HepG2 (cell line): ENCODE measurements at regions not wholly inside any gene's neighbourhood (a gene's known extent, or its start where the extent isn't known, plus 50 kb on each side); places are given as distances from the start of the nearest gene placed in this dataset.

Experiments used
- ATAC-seq: fragments of 200-7000 bp; cut with Tn5 transposase; 3 replicates; pipeline ENCODE4 v1.9.1; 2020; ENCODE audit warnings: mild to moderate bottlenecking, moderate library complexity
- BruUV-seq: library from RNA; stranded (reverse); fragments of 400-500 nt; replicated peaks from 2 replicates; lab custom pipeline; 2021; lab: Mats Ljungman, UMichigan
- CTCF ChIA-PET: fragments of 300-600 bp; formaldehyde crosslinking; extraction: SDS; loops from one replicate; lab custom pipeline; 2021; ENCODE audit warnings: low total read pairs, inconsistent platforms, low intra/inter-chr PET ratio; lab: Yijun Ruan, JAX
- POLR2A ChIA-PET: fragments of 350-600 bp; sonication (Branson Sonifier 250); formaldehyde crosslinking; loops from one replicate; lab custom pipeline; 2020; ENCODE audit warnings: antibody characterized with exemption, inconsistent platforms; lab: Yijun Ruan, JAX
- DNase-seq: peaks from one replicate; pipeline ENCODE4 v3.0.0-alpha.2; 2015; ENCODE audit warnings: low spot score
- FAIRE-seq: peaks from 3 replicates; lab custom pipeline; 2011; peaks lifted over from hg19 to GRCh38; lab: Jason Lieb, UNC
- H2AFZ ChIP-seq: one replicate; pipeline ENCODE4 v1.6.1; 2011; ENCODE audit warnings: low read length, inconsistent platforms
- H3K27ac ChIP-seq: fragments of 300-600 bp; 3 replicates; pipeline ENCODE4 v1.8.0; 2011; ENCODE audit warnings: mixed run types, mild to moderate bottlenecking, mixed read lengths, low read length, inconsistent platforms; ENCODE audit not compliant: insufficient read depth; ENCODE audit errors: extremely low read length
- H3K27me3 ChIP-seq, 2 experiments: fragments of 200-600 bp in 1 of 2; 2 replicates in 1 of 2; 3 replicates in 1 of 2; pipeline versions ENCODE4 v1.6.0 to v1.8.0; 2011; ENCODE audit warnings: low read length in 2 of 2, mild to moderate bottlenecking in 2 of 2, moderate library complexity in 2 of 2, inconsistent platforms in 1 of 2; ENCODE audit not compliant: insufficient read depth in 2 of 2, control insufficient read depth in 1 of 2
- H3K36me3 ChIP-seq, 2 experiments: fragments of 200-600 bp in 1 of 2; replicated peaks in 1 of 2; 2 replicates in 1 of 2; 3 replicates in 1 of 2; pipeline versions ENCODE4 v1.5.1 to v1.8.0; 2011; ENCODE audit warnings: low read length in 2 of 2, inconsistent platforms in 1 of 2; ENCODE audit not compliant: insufficient read depth in 2 of 2, control insufficient read depth in 1 of 2
- H3K4me1 ChIP-seq: 2 replicates; pipeline ENCODE4 v1.5.1; 2012; ENCODE audit warnings: low read length, inconsistent platforms; ENCODE audit not compliant: insufficient read depth
- H3K4me2 ChIP-seq: 2 replicates; pipeline ENCODE4 v1.6.0; 2011; ENCODE audit warnings: low read depth, low read length, inconsistent platforms
- H3K4me3 ChIP-seq, 3 experiments: fragments of 200-600 bp in 1 of 3; sonication (generic), shearing (Covaris generic) in 1 of 3; replicated peaks in 1 of 3; 2 replicates each; pipeline ENCODE4 v1.5.1; 2011 to 2016; ENCODE audit warnings: low read length in 3 of 3, inconsistent platforms in 2 of 3, low read depth in 2 of 3, mild to moderate bottlenecking in 2 of 3, control low read depth in 1 of 3, mixed read lengths in 1 of 3; ENCODE audit not compliant: insufficient read depth in 1 of 3
- H3K79me2 ChIP-seq: one replicate; pipeline ENCODE4 v1.6.1; 2011; ENCODE audit warnings: low read length, inconsistent platforms; ENCODE audit not compliant: insufficient read depth
- H3K9ac ChIP-seq: 2 replicates; pipeline ENCODE4 v1.6.0; 2011; ENCODE audit warnings: mild to moderate bottlenecking, low read depth, low read length, inconsistent platforms; ENCODE audit not compliant: insufficient read depth
- H3K9me3 ChIP-seq: 2 replicates; pipeline ENCODE4 v1.5.1; 2012; ENCODE audit warnings: mild to moderate bottlenecking, low read length
- H4K20me1 ChIP-seq: 2 replicates; pipeline ENCODE4 v1.6.0; 2011; ENCODE audit warnings: inconsistent platforms, mild to moderate bottlenecking, low read length, moderate library complexity; ENCODE audit not compliant: insufficient read depth
- AGO2 ChIP-seq: fragments of 200-400 bp; formaldehyde crosslinking; optimal IDR thresholded peaks from 2 replicates; pipeline ENCODE3; 2017; ENCODE audit warnings: mild to moderate bottlenecking, low read depth, low read length, moderate library complexity
- DNMT1 ChIP-seq: sonication (generic); formaldehyde crosslinking; IDR thresholded peaks from 2 replicates; pipeline ENCODE4 v1.5.1; 2020; ENCODE audit warnings: mild to moderate bottlenecking, missing genetic modification reagents
- EHMT2 ChIP-seq: fragments of 200-600 bp; sonication (generic); IDR thresholded peaks from 2 replicates; pipeline ENCODE4 v1.7.0; 2017; ENCODE audit warnings: antibody characterized with exemption, low read depth, low read length, borderline replicate concordance
- FOXP1 ChIP-seq, 2 experiments: fragments of 450-650 bp in 1 of 2; IDR thresholded peaks; 2 replicates each; pipeline ENCODE4 v1.6.1; 2017 to 2018; ENCODE audit warnings: antibody characterized with exemption in 1 of 2
- PRMT3 ChIP-seq: sonication (generic); formaldehyde crosslinking; IDR thresholded peaks from 2 replicates; pipeline ENCODE4 v1.8.1; 2022; ENCODE audit warnings: low read depth, mild to moderate bottlenecking, moderate library complexity, missing genetic modification reagents, borderline replicate concordance
- RARG ChIP-seq: sonication (generic); formaldehyde crosslinking; IDR thresholded peaks from 2 replicates; pipeline ENCODE4 v1.4.0; 2020; ENCODE audit warnings: low read depth, mild to moderate bottlenecking, missing genetic modification reagents
- RORA ChIP-seq: sonication (generic); formaldehyde crosslinking; IDR thresholded peaks from 2 replicates; pipeline ENCODE4 v1.5.0; 2020; ENCODE audit warnings: mild to moderate bottlenecking, missing genetic modification reagents, moderate library complexity
- ZBTB1 ChIP-seq: sonication (generic); formaldehyde crosslinking; IDR thresholded peaks from 2 replicates; pipeline ENCODE4 v1.4.0; 2020; ENCODE audit warnings: missing genetic modification reagents, borderline replicate concordance
- ZNF230 ChIP-seq: sonication (generic); formaldehyde crosslinking; IDR thresholded peaks from 2 replicates; pipeline ENCODE4 v1.4.0; 2020; ENCODE audit warnings: mild to moderate bottlenecking, missing genetic modification reagents
- ZNF333 ChIP-seq: sonication (generic); formaldehyde crosslinking; IDR thresholded peaks from 2 replicates; pipeline ENCODE4 v1.4.0; 2020; ENCODE audit warnings: mild to moderate bottlenecking, missing genetic modification reagents, borderline replicate concordance
- ZNF337 ChIP-seq: sonication (generic); formaldehyde crosslinking; IDR thresholded peaks from 2 replicates; pipeline ENCODE4 v1.5.1; 2020; ENCODE audit warnings: missing genetic modification reagents, low read depth, mild to moderate bottlenecking, borderline replicate concordance
- ZNF33B ChIP-seq: sonication (generic); formaldehyde crosslinking; IDR thresholded peaks from 2 replicates; pipeline ENCODE4 v1.5.1; 2020; ENCODE audit warnings: mild to moderate bottlenecking, missing genetic modification reagents
- ZNF781 ChIP-seq: sonication (generic); formaldehyde crosslinking; IDR thresholded peaks from 2 replicates; pipeline ENCODE4 v1.5.1; 2020; ENCODE audit warnings: borderline replicate concordance, mild to moderate bottlenecking, missing genetic modification reagents; ENCODE audit errors: not compliant biosample characterization
- ZNF788 ChIP-seq: sonication (generic); formaldehyde crosslinking; IDR thresholded peaks from 2 replicates; pipeline ENCODE4 v1.5.0; 2020; ENCODE audit warnings: mild to moderate bottlenecking, missing genetic modification reagents, borderline replicate concordance
- ZNF83 ChIP-seq: sonication (generic); formaldehyde crosslinking; IDR thresholded peaks from 2 replicates; pipeline ENCODE4 v1.4.0; 2020; ENCODE audit warnings: missing genetic modification reagents, mild to moderate bottlenecking, borderline replicate concordance
- WGBS: methylation state at CpG from one replicate; pipeline ENCODE4 v1.1.6; 2017; ENCODE audit warnings: low lambda C conversion rate; 5-methylcytosine and 5-hydroxymethylcytosine counted together
- in situ Hi-C: cut with HindIII; loops from 2 replicates; pipeline ENCODE4 v1.10.0; 2017; ENCODE audit warnings: low pct_unique_long_range_greater_than_20kb; ENCODE audit not compliant: extremely low pct_ligation_motif_present
- intact Hi-C: fragments of 100-400 bp; cut with micrococcal nuclease; formaldehyde crosslinking; loops from one replicate; pipeline ENCODE4 v1.10.0; 2022; ENCODE audit not compliant: unreplicated experiment
- TF ChIP-seq, protein P1 (sequence below): sonication (generic); formaldehyde crosslinking; IDR thresholded peaks from 2 replicates; pipeline ENCODE4 v1.8.1; 2023; ENCODE audit warnings: mild to moderate bottlenecking, moderate library complexity, missing genetic modification reagents
- TF ChIP-seq, protein P2 (sequence below): sonication (generic); formaldehyde crosslinking; IDR thresholded peaks from 2 replicates; pipeline ENCODE4 v1.5.0; 2020; ENCODE audit warnings: missing genetic modification reagents

- H3K79me2 ChIP-seq: no peaks in the 10 kb centered on the region
- ChIA-PET POLR2A (no interaction called here), CTCF (no interaction called here)
- DNase-seq (no peak), ATAC-seq (no peak), FAIRE-seq (no peak)
- no peaks in the 10 kb centered on the region for H3K27me3 ChIP-seq
- H3K27ac ChIP-seq: no peak overlapping the region
- H3K4me1 ChIP-seq: no peaks in the 10 kb centered on the region
- no peaks in the 10 kb centered on the region for H4K20me1 ChIP-seq
- no peak overlapping the region for H3K4me3 ChIP-seq
- in situ Hi-C loops: no loop called here
- H3K9ac ChIP-seq: no peak overlapping the region
- no peaks in the 10 kb centered on the region for H3K36me3 ChIP-seq
- intact Hi-C loops: no loop called here
- no peaks in the 10 kb centered on the region for H3K9me3 ChIP-seq
- no peak overlapping the region for H2AFZ ChIP-seq
- H3K4me2 ChIP-seq: no peak overlapping the region
- BruUV-seq: no TSS peak
- 5% methylated on average over 4 of the region's 4 CpGs for WGBS
- TF ChIP-seq ZNF83: no peak
- TF ChIP-seq RARG (CRISPR knock-in tag): no peak
- TF ChIP-seq PRMT3 (CRISPR knock-in tag): no peak
- TF ChIP-seq ZNF788 (CRISPR knock-in tag): no peak
- no peak for TF ChIP-seq FOXP1 (IDR thresholded peaks at IDR 0.05)
- TF ChIP-seq FOXP1 (CRISPR knock-in tag; IDR thresholded peaks at IDR 0.05): no peak
- no peak for TF ChIP-seq AGO2
- TF ChIP-seq EHMT2: no peak
- no peak for TF ChIP-seq ZNF337 (CRISPR knock-in tag)
- no peak for TF ChIP-seq ZNF33B (CRISPR knock-in tag)
- TF ChIP-seq, protein P1, sequence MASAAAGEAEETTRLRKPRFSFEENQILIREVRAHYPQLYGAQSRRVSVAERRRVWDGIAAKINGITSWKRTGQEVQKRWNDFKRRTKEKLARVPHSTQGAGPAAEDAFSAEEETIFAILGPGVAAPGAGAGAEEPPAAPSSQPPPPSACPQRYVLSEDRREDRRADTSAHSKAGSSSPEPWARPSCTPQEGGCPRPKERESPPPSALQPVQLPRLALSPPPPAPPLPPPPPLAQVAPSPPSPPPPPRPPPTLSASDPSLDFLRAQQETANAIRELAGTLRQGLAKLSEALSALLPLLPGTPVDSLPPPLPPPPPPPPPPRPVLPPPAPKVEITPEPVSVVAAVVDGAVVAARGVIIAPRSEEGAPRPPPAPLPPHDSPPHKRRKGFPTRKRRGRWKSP (CRISPR knock-in tag): no peak
- TF ChIP-seq, protein P2, sequence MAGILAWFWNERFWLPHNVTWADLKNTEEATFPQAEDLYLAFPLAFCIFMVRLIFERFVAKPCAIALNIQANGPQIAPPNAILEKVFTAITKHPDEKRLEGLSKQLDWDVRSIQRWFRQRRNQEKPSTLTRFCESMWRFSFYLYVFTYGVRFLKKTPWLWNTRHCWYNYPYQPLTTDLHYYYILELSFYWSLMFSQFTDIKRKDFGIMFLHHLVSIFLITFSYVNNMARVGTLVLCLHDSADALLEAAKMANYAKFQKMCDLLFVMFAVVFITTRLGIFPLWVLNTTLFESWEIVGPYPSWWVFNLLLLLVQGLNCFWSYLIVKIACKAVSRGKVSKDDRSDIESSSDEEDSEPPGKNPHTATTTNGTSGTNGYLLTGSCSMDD: no peak
- TF ChIP-seq ZNF781 (CRISPR knock-in tag): no peak
- TF ChIP-seq ZNF230 (CRISPR knock-in tag): no peak
- TF ChIP-seq RORA (CRISPR knock-in tag): no peak
- TF ChIP-seq ZNF333 (CRISPR knock-in tag): no peak
- TF ChIP-seq ZBTB1 (CRISPR knock-in tag): no peak
- TF ChIP-seq DNMT1 (CRISPR knock-in tag): no peak
These were observed 147.8 kb downstream of the SLITRK6 start for GRCh38 chr13:85651440-85651839.
